ENCODE measurements at regions not wholly inside any gene's neighbourhood (a gene's known extent, or its start where the extent isn't known, plus 50 kb on each side); places are given as distances from the start of the nearest gene placed in this dataset.

DNA sequence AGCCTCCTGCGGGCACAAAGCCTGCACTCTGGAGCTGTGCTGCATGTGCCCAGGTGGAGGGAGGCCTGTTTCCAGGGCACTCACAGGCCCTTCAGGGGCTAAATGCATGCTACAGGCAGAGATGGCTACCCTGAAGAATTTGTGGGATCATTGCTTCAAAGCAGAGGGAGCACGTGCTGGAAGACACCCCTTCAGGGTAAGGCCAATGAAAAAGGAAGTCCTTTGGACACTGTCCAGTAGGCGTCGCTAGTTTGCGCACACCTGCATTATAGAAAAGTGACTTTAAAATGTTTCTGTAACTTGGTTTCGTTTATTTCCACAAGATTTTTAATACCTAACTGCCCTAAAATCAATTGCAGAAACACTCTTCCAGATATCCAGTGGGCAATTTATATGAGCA lies 325.3 kb downstream of the ZNF516 start:
- DNase-seq (ENCODE audit: insufficient read length, low spot score) (no peak), FAIRE-seq (peak; percentile 85)
- TF ChIP-seq, protein P1, sequence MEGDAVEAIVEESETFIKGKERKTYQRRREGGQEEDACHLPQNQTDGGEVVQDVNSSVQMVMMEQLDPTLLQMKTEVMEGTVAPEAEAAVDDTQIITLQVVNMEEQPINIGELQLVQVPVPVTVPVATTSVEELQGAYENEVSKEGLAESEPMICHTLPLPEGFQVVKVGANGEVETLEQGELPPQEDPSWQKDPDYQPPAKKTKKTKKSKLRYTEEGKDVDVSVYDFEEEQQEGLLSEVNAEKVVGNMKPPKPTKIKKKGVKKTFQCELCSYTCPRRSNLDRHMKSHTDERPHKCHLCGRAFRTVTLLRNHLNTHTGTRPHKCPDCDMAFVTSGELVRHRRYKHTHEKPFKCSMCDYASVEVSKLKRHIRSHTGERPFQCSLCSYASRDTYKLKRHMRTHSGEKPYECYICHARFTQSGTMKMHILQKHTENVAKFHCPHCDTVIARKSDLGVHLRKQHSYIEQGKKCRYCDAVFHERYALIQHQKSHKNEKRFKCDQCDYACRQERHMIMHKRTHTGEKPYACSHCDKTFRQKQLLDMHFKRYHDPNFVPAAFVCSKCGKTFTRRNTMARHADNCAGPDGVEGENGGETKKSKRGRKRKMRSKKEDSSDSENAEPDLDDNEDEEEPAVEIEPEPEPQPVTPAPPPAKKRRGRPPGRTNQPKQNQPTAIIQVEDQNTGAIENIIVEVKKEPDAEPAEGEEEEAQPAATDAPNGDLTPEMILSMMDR (IDR thresholded peaks at IDR 0.05; ENCODE audit: insufficient read depth, missing control alignments) = peak; percentile 42

DNA sequence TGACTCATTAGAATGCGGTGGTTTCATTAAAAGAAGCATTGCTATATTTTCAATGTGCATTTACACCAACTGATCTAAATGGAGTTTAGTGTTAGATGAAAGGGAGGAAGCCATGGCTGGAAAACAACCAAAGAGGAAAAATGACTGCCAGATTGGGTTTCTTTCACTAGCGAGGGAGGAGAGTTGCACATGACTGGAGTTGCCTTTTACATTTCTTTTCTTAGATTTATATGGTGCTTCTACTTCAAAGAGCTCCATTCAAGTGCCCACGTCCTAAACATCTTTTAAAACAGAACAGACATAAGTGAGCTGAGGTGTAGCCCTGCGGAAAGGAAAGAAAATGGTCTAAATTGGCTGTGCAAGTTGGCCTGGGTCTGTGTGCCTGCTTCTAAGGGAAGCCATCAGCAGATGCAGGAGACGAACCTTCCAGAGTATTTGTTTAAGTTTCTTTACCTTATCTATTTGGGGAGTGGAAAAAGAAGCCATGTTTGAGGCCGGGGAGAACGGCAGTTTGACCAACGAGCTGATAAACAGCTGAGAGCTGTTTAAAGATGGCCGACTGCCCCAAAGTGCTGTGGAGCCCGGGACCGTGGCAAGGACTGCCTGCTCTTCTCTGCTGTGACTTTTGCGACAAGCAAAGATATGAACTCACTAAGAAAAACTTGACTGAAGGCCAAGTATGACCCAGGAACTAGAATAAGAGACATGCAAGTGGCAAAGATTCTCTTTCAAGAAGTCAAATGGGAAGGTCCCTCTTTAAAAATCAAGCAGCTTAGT lies 327.0 kb downstream of the ZNF516 start:
- no peak for DNase-seq (ENCODE audit: insufficient read length, low spot score)
- peak; percentile 80 for FAIRE-seq
- TF ChIP-seq, protein P1 (IDR thresholded peaks at IDR 0.05; ENCODE audit: insufficient read depth, missing control alignments) = no peak

DNA sequence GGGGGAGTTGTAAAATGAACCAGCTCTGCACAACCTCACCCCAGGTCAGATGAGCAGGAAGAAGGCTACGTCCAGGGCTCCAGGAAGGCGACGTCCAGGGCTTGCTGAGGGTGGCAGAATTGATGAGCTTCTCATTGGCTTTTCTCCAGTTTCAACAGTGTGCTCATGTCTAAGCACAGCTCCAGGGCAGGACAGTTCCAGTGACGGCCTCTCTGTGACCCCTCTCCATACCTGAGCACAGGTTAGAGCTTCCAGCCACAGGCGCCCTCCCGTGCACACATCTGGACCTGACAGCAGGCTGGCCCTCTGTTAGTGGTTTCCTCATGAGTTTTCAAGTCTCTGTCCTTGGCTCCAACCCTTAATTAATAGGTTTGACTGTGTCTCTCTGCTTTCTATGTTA lies 327.6 kb downstream of the ZNF516 start:
- DNase-seq (ENCODE audit: insufficient read length, low spot score) (no peak), FAIRE-seq (no peak)
- TF ChIP-seq, protein P1 (IDR thresholded peaks at IDR 0.05; ENCODE audit: insufficient read depth, missing control alignments) = no peak

DNA sequence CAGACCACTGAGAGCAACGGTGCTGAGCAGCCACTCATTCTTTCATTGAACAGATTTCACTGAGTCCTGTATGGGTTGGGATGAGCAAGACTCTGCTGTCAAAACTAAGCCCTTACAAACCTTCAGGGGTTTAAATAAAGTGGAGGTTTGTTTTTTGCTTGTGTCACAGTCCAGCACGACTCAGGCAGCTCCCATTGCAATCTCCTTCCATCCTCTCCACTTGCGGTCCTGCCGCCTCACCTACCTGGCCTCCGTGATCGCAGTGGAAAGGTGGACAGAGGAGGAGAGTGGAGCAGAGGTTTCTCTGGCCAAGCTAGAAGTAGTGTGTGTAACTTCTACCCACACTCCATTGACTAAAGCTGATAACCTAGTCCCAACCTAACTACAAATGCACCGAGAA lies 332.2 kb downstream of the ZNF516 start:
- TF ChIP-seq, protein P1 (IDR thresholded peaks at IDR 0.05; ENCODE audit: insufficient read depth, missing control alignments) = no peak
- FAIRE-seq = peak; percentile 88

DNA sequence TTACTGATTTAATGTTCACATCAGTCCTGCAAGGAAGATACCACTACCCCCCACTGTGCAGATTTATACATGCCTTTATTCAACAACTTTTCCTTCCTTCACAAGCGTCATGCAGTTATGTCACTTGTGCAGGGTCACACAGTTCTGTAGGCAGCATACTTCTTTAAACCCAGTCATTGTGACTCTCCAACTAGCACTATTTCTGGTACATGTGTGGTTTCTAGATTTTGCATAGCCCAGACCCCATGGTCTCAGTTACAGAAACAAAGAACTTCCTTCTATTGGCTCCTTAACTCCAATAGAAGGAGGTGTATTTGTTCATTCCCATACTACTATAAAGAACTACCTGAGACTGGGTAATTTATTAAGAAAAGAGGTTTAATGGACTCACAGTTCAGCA lies 333.1 kb downstream of the ZNF516 start:
- DNase-seq (ENCODE audit: insufficient read length, low spot score) (no peak), FAIRE-seq (no peak)
- TF ChIP-seq, protein P1 (IDR thresholded peaks at IDR 0.05; ENCODE audit: insufficient read depth, missing control alignments) = no peak

More for the DNA sequence above, 332.2 kb downstream of the ZNF516 start:
- DNase-seq (ENCODE audit: insufficient read length, low spot score) = no peak

DNA sequence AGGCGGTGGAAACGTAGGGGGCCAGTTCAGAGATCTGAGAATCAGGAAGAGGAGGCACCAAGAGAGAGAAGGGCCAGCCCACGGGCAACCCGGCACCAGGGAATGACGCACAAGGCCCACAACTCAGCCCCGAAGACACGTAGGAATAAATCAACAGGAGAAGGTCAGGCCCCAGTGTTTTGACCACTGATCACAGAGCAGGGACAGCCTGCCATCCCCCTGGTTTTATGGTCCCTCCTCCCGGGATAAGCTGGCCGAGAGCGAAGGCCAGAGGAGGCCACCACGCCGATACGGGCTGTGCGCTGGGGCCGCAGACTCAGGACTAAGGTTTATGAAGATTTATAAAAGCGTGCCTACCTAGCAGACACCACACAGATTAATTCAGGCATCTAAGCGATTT lies 341.4 kb downstream of the ZNF516 start:
- no peak for DNase-seq (ENCODE audit: insufficient read length, low spot score)
- TF ChIP-seq, protein P1 (IDR thresholded peaks at IDR 0.05; ENCODE audit: insufficient read depth, missing control alignments) = no peak
- FAIRE-seq = no peak

DNA sequence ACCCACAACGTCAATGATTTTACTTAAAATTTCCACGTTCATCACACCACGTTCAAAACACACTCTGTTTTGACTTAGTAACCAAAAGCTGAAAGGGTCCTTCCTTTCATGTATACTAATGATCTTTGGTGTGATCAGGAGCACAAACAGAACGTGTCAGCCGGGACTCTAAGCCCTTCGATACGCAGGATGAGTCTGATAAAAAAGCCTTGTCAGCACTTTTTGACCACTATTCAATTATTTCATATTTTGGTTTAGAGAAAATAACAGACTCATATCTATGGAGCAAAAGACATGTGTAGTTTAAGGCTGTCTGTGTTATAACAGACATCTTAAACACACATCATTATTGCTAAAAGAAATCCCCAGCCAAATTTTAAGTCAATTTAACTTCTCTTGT lies 345.3 kb downstream of the ZNF516 start:
- TF ChIP-seq, protein P1 (IDR thresholded peaks at IDR 0.05; ENCODE audit: insufficient read depth, missing control alignments) = no peak
- DNase-seq (ENCODE audit: insufficient read length, low spot score) (no peak), FAIRE-seq (peak; percentile 11)
